PC-3 (cell line): ENCODE measurements at regions not wholly inside any gene's neighbourhood (a gene's known extent, or its start where the extent isn't known, plus 50 kb on each side); places are given as distances from the start of the nearest gene placed in this dataset.

Source experiments
- EZH2 ChIP-seq: fragments of 300-600 bp; sonication (generic); IDR thresholded peaks from one replicate; pipeline ENCODE4 v1.6.1; 2017; ENCODE audit warnings: antibody characterized with exemption, mild to moderate bottlenecking, low read length; ENCODE audit not compliant: unreplicated experiment
- EZH2phosphoT487 ChIP-seq: fragments of 300-600 bp; sonication (generic); IDR thresholded peaks from 2 replicates; pipeline ENCODE4 v1.6.1; 2018; ENCODE audit warnings: mild to moderate bottlenecking, antibody characterized with exemption, low read length, borderline replicate concordance

DNA sequence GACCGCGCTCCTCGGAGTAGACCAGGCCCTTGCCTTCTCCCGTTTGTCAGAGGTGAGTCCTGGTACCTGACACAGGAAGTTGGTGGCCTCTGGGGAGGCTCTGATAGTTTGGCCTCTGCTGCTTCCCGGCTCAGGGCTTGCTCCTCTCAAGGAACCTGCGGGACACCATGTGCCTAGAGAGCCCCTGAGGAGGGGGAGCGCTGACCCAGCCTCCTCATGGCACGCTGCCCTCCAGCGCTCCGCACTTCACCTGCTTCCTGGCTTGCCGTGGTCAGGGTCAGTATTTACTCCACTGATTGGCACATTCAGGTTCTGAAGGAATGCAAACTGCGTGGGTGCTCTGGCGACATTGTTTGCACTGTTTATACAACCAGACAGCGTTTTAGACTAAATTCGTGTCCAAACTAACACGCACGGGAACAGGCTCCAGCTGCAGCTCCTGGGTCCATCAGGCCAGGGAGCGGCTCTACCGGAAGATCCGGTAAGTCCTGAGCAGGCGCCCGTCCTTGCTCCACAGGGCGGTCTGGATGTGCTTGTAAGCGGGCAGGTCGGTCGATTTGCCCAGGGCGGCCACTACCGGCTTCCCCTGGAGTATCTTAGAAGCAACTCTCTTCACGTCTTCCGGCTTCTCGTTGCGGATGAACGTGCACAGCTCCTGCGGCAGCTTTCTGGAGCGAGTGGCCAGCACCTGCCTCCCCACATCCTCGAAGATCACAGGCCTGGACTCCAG lies 121.6 kb upstream of the GRID2 start:
- TF ChIP-seq EZH2: no peak
- no peak for TF ChIP-seq EZH2phosphoT487
